SHP77 (cell line): ENCODE measurements at regions not wholly inside any gene's neighbourhood (a gene's known extent, or its start where the extent isn't known, plus 50 kb on each side); places are given as distances from the start of the nearest gene placed in this dataset.
"Not testable (repeated sequence)": the region's sequence is repeated elsewhere in the genome, so short reads cannot be mapped to it uniquely, and the experiment has no call there.

ENCODE experiments used
- DNase-seq, 2 experiments: peaks; one replicate each; lab custom pipeline; 2025; lab: John Stamatoyannopoulos, UW

DNA sequence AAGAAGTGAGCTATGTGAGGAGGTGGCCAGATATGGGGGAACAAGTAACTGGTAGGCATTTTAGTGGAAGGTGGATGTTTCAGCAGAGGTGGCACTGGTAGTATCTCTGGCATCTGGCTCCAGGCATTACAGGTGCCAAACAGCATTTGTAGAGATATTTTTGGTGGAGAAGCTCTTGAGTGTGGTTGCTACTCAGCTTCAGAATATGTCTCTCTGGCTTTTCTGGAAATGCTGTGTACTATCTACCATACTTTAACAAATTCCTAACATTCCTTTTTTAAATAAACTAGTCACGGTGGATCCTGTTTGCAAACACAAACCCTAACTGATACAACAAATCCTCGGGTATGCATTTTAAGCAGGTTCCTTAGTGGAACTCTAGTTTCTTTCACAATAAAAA, 128.0 kb downstream of the BARX2 start:
- DNase-seq = no peak

DNA sequence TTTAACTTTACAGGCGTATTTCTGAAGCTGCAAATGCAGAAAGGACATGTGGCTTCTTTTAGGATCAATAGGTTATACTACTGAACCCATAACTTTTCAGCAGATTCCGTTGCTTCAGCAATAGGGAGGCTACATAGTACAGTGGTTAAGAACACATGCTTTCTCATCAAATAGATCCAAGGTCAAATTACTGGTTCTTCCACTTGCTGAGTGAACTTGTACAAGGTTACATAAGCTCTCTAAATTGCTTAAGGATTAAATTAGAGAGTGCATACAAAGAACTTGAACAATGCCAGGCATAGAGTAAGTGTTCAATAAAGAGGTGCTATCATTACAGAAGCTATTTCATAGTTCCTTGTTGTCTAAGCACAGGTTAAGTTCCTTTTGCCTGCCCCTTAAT, 129.6 kb downstream of the BARX2 start:
- DNase-seq = no peak

DNA sequence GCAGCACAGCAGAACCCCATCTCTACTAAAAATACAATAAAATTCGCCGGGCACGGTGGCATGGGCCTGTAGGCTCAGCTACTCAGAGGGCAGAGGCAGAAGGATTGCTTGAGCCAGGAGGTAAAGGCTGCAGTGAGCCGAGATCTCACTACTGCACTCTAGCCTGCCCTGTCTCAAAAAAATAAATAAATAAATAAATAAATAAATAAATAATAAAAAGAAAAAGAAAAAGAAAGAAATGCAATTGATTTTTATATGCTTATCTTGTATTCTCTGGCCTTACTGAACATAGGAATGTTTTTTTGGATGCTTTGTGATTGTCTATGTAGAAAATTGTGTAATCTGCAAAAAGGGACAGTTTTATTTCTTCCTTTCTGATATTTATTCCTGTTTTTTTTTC, 132.5 kb downstream of the BARX2 start:
- DNase-seq = no peak

DNA sequence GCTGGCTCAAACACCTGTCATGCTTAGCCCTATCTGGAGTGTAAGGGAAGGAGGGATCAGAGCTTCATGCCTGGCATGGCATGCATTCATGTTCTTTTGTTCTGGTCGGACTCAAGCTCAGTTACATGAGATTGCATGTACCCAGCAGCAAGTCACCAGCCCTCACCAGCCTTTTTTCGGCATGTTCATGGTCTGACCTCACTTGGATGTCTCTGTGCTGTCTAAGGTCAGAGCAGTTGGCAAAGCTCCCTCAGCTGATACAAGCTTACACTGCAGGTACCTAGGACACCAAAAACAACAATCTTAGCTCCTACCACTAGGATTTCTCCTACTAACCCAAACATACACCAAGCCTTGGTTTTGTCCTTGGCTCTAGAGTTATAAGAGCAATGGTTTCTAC, 152.6 kb downstream of the BARX2 start:
- no peak for DNase-seq

DNA sequence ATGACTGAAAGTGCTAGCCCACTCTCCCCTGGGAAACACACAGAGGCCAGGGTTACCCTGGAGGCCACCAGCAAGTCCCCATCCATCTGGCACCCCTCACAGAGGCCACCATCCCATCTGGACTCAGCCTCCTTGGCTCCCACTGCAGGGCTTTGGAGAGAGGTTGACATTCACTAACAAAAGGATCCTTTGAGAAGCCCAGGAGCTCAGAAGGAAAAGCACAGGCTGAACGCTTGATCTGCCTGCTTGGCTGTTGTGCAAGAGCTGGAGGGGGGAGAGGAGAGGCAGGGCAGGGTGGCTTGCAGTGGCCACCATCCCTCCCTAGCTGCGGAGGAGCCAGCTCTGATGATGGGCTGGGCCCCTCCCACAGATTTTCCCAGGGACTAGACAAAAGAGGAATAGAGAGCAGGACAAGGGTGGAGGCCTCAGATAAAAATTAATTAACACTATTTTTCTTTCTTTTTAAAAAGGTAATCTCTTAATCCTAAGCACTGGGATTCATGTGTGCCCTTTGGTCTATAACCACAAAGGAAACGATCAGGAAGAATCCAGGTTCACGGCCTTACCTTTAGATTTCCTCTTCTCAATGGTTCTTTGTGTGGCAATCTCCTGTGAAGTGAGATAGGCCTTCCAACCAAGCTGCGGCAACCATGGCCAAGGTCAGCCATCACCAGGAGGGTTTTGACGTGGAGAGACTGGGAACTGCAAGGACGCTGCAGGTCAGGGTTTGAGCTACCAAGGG, 154.7 kb downstream of the BARX2 start:
- DNase-seq = no peak

DNA sequence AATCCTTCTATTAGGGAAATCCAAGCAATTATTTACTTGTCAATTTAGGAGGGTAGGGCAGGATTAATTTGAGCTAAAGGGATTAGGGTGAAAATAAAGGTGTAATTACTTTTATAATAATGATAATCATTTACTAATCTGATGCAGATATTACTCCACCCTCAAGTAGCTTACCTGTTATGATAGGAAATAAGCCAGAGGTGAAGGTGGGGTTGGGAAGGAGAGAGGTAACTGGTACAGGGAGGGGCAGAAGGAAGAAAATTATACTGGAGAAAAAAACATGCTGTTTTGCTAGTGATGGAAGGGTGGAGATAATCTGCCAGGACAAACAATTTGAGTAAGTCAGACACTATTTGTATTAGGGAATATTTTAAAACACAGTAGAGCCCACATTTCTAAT, 157.7 kb downstream of the BARX2 start:
- DNase-seq = no peak

DNA sequence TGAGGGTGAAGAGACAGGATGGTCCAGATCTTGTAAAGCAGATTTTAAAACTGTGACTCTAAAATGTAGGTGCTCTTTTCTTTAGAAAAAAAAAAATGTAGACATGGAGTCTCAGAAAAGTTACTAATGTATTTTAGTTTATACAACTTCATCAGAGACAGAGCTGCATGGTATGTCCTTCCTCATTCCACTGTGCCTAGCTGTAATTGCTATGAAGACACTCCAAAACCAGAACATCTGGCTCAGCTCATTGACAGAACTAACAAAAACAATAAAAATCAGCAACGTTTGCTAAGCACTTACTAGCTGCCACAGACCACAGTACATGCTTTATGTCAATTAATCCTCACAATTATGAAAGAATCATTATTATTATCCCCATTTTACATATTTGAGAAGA, 160.7 kb downstream of the BARX2 start:
- no peak for DNase-seq

DNA sequence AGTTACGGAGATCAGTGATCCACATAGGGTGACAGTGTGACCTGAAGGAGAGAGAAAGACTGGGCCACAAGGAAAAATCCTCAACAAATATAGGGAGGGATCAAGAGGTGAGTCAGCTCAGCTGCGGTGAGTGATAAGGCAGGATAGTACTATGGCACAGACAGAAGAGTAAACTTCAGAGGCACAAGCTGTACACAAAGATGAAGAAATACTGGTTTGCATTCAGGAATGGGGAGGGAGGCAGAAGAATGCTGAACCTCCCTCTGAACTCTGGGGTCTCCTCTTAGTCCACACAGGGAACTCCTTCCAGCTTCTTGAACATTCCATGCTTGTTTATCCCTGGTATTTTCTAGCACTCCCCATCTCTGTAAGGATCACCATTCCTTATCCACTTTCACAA, 162.7 kb downstream of the BARX2 start:
- no peak for DNase-seq

DNA sequence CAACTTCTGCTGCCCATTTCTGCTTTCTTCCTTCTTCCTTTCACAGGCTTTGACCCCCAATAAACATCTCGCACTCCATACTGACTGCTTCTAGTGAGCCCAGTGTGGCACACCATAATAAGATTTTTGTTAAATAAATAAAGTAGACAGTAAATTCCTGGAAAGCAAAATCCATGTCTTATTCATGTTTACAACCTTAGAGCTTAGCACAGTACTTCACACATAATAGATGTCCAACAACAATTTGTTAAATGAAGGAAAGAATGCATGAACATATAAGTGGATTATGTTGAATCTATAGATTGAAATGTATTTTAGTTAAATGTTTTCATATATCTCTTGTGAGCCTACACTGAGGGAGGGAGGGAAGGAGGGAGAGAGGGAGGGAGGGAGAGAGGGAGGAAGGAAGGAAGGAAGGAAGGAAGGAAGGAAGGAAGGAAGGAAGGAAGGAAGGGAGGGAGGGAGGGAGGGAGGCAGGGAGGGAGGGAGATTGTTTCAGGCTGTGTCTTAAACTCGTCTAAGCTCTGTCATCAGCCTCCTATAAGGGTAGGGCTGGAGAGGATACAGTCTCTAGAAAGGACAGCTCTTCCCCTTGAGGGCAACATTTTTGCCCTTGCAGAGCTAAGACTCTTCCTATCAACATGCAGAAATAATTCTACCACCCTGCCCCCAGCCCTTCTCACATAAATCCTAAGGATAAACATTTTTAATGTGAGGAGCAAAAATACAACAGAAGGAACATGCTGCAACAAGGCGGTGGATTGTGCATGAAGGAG, 168.1 kb downstream of the BARX2 start:
- DNase-seq = no peak

DNA sequence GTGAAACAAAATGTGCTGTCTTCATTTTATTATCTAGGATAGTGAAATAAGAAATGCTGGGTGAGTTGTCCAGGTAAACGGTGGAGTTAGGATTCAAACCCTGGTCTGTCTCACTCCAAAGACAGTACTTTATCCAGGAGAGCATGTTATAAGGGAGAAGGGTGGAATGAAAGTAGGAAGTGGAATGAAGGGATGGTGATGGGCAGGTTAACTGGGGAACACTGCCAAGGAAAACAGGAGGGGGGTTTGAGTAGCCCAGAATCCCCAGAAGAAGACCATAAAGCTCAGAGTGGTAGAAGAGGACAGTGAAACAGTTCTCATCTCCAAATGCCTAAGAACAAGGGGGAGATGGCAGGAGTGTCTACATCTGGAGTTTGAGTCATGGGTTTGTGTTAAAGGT, 169.0 kb downstream of the BARX2 start:
- DNase-seq = no peak

DNA sequence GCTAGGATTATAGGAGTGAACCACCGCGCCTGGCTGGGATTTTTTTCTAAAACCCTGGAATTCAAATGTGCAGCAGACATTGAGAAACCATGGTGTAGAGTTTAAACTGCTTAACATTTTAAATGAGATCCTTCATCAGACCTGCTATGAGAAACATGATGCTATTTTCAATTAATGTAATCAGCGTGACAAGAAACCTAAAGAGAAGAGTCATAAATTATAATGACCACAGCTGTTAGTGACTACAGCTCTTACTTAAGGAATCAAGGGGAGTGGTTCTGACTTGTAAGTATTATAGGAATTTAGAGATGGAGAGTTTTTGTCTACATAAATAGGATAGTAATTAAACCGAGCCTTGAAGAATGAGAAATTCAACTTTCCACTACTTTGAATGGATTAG, 170.6 kb downstream of the BARX2 start:
- DNase-seq = no peak

DNA sequence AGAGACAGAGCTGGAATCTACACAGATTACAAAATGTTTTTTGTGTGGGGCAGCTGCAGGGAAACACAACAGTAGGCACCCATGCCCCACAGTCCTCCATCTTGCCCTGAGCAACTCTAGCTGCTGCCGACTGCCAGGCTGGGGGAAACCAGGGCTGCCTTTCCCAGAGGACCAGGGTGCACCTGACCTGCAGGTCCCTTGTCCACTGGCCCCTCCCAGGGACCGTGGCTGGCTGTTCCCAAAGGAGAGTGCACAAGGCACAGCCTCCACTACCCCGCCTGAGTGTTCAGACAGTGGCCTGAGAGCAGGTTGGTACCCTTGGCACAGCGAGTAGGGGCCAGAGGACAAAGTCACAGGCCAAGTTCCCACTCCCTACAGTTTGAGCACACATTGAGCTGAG, 181.8 kb downstream of the BARX2 start:
- DNase-seq = no peak

DNA sequence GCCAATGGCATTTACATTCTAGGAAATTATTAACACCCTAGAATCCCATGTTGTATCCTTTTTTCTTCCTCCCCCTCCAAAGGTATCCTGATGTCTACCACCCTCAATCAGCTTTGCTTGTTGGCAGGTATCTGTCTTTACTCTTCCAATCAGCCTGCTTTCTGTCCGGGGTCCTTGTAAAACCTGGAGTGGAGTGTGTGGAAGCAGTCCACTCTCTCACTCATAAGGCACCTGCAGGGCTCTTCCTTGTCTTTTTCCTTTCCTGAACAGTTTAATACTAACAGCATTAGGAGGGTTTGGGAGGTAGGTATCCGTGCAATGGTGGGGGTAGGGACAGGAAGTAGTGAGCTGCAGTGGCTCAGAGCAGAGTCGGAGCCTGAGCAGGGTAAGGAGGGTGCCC, 193.4 kb downstream of the BARX2 start:
- DNase-seq = no peak

DNA sequence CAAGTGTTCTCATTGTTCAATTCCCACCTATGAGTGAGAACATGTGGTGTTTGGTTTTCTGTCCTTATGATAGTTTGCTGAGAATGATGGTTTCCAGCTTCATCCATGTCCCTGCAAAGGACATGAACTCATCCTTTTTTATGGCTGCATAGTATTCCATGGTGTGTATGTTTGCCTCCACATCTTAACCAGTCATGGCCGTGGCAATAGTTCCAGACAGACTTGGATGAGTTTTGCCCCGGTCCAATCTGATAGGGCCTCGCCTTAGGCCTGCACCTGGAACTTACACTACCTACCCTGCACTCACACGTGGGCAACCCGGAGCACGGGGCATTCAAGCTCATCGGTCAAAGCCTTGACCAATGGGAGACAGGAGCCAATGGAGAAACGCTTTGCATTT, 197.0 kb downstream of the BARX2 start:
- not testable (repeated sequence) for DNase-seq

DNA sequence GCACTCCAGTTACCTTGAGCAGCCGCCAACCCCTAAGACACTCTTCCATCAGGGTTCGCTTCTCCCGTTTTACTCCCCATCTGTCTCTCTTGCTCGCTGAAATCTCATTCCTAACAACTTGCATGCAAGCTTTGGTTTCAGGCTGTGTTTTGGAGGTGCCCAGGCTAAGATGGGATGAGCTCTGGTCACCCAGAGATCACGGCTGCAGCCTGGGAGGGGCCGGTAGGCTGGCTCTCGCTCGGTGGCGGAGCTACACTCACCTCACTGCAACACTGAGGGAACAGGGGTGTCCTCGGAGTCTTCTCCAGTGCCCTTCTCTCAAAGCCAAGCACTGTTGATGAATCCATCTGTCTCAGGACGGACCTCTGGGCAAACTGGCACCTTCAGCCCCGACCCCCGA, 197.5 kb downstream of the BARX2 start:
- DNase-seq = no peak

DNA sequence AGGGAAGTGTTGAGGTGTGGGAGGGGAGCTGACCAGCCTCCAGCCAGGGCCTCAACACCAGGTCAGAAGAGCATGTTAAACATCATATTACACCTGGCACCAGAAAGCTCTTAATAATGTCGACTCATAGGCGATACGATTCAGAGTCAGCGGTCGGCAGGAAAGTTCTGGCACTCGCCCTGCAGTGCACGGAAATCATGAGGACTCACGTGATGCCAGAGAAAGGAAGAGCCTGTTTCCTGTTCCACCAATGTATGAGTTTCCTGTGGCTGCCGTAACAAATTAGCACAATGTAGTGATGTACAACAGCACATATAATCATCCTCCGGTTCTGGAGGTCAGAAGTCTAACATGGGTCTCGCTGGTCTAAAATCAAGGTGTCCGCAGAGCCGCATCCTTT, 198.8 kb downstream of the BARX2 start:
- no peak for DNase-seq

DNA sequence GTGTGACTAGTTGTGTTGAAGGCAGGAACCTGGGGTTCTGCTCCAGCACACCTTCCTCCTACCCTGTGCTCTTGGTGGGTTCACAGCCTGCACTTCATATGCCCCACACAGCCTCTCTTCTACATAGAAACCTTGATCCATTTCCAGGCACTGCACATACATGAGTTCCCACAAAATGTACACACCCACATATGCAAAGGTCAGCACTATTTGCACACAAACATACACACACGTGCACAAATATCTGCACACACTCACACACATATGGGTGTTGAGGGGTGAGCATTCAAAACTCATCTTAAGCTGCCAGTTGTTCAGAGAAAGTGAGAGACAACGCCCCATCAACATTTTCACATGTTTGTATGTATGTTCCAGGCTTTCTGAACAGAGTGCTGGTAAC, 201.0 kb downstream of the BARX2 start:
- no peak for DNase-seq

DNA sequence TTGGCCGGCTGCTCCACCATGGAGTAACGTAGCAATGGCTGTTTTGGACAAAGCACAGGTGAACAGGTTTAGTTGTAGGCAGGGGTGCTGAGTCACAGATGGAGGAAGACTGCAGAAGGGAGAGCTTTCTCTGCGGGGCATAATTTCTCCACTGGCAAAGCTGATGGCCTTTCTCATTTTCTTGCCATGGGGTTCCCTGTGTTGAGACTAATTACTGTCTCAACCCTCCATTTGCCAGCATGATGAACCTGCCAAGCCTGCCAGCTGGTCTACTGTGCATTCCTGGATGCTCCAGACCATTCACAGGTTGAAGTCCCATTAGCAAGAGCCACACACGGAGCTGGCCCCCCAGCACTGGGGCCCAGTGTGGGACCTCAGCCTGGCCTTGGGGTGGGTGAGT, 202.4 kb downstream of the BARX2 start:
- DNase-seq = no peak

DNA sequence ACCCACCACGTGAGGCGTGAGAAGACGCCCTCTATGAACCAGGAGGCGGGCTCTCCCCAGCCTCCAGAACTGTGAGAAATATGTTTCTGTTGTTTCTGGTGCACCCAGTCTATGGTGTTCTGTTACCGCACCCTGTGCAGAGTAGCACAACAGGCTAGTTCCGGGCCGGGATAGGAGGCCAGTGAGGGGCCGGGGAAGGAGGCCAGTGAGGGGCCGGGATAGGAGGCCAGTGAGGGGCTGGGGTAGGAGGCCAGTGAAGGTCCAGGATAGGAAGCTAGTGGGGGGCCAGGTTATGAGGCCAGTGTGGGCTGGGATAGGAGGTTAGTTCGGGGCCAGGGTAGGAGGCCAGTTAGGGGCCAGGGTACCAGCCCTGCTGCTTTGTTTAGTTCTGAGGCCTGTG, 204.6 kb downstream of the BARX2 start:
- DNase-seq = no peak

DNA sequence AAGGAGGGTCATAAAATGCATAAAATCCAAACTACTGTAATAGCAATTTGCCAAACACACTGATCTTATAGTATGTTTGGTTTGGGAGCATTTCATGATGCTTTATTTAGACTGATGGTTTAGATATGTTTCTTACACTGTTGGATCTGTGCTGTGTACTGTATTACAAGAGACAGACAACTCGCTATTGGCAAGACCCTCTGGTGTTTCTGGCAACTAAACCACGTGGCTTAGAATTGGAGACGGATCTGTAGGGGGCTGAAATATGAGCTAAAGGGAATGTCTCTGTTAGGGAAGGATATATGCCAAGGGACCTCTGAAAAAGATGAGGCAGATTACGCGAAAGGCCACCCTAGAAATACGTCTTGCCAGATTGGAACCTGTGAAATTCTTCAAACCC, 208.7 kb downstream of the BARX2 start:
- DNase-seq = no peak

DNA sequence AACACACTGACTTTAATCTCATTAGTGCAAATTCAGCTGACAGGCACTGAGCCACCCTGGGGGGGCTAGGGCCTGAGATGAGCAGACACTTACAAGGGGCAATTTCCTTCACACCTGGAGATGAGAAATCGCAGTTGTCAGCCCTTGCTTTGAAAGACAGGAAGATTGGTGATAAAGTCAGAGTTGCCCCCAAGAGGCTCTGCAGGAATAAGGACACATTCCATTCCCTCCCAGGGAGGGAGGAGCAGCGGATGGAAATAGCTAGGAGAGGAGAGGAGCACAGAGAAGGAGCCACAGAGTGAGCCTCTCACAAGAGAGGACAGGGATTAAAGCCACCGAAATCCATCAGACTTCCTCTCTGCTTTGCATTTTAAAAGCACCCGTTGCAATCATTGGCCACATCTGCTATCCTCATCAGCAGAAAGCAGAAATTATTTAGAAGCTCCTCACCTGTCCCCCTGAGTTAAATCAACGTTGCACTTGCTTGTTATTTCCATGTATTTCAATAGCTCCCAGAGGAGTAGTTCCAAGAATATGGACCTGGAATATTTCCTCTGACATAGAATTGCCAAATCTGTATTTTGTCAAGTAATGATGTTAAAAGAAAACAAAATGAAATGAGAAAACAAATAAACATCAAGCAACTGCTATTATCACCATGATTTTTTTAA, 213.7 kb downstream of the BARX2 start:
- no peak for DNase-seq

DNA sequence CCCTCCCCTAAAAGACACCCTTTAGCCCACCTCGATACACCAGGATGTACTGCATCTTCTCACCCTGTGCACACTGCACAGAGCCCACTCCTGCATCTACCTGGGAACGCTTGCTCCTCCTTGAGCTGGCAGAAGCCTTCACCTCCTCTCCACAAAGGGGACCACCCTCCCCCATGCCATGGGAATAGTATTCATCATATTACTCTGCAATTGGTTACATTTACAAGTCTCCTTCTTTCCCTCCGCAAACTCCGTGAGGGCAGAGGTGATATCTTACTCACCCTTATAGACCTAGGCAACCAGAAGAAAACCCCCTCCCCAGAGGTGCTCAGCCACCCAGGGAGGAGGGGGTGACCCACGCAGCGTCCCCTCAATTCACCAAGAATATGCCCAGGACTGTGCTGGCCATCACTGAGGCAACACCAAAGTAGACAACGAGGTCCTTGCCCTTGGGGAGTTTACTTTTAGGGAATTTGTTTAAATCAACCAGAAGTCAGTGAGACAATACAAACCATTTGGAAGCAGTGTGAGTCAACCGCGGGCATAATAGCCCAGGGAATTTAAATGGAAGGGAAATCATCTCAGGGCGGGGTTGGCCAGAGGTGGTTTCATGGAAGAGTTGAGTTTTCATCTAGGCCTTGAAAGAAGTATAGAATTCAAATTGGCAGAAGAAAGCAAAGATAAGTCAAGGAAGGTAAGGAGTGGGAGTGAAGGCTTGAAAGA, 214.5 kb downstream of the BARX2 start:
- no peak for DNase-seq
